Activated T-cell treated with anti-CD3 and anti-CD28 coated beads, Interleukin-2, amount 50 U/mL, for 24 hours (primary cell): ENCODE measurements at regions not wholly inside any gene's neighbourhood (a gene's known extent, or its start where the extent isn't known, plus 50 kb on each side); places are given as distances from the start of the nearest gene placed in this dataset.

Experiments used
- DNase-seq: peaks from one replicate; pipeline ENCODE4 v3.0.0-alpha.2; 2020
- H3K27ac Mint-ChIP-seq: 2 replicates; pipeline ENCODE4 v1.8.0; 2020; ENCODE audit warnings: mild to moderate bottlenecking, mixed read lengths
- H3K27me3 Mint-ChIP-seq: 2 replicates; pipeline ENCODE4 v1.8.0; 2020; ENCODE audit warnings: mixed read lengths
- H3K36me3 Mint-ChIP-seq: 2 replicates; pipeline ENCODE4 v1.8.0; 2020; ENCODE audit warnings: low read depth, mixed read lengths
- H3K4me1 Mint-ChIP-seq: 2 replicates; pipeline ENCODE4 v1.8.0; 2020; ENCODE audit warnings: low read depth, mixed read lengths
- H3K4me3 Mint-ChIP-seq: 2 replicates; pipeline ENCODE4 v1.8.0; 2020; ENCODE audit warnings: mild to moderate bottlenecking, moderate library complexity, mixed read lengths
- H3K9me3 Mint-ChIP-seq: 2 replicates; pipeline ENCODE4 v1.8.0; 2020; ENCODE audit warnings: mixed read lengths

DNA sequence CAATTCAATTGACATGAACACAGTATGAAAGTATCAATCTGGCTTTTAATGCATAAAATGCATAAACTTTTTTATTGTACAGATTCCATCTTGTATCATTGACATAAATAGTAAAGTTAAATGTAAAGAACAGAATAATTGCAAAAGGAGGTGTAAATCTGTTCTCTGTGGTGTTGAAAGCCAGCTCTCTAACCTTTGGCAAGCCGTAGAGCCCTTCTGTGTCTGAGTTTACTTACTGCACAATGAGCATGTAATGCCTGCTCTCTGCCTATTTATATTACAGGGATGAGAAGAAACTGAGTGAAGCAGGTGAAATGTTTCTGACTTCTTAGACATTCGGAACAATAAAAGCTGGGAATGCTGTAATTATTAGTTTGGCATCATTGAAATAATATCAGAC lies 389.3 kb upstream of the EPHA5 start:
- Mint-ChIP-seq H3K27ac (no peak overlapping the region), H3K4me1 (no peaks in the 10 kb centered on the region), H3K36me3 (no peaks in the 10 kb centered on the region), H3K27me3 (no peaks in the 10 kb centered on the region), H3K4me3 (no peak overlapping the region), H3K9me3 (peaks cover 21% of the 10 kb centered on the region)
- no peak for DNase-seq

DNA sequence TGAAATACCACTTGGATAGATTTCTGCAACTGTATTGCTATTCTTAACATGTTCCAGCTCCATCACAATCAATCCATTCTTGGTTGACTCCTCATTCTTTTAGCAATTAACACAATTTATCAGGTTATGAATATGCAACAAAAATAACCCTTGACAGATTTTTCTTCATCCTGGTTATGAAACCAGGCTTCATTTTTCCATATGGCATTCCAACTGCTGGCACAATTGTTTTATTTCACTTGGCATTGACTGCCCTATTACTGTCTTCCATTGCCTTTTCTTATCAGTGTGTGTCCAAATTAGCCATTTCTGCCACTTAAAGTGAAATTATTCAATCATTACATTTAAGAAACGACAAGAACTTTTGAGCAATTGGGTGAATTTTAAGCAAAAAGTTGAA lies 388.8 kb upstream of the EPHA5 start:
- no peaks in the 10 kb centered on the region for H3K27me3 Mint-ChIP-seq
- H3K27ac Mint-ChIP-seq, result no peak overlapping the region
- no peak overlapping the region for H3K4me3 Mint-ChIP-seq
- no peaks in the 10 kb centered on the region for H3K4me1 Mint-ChIP-seq
- H3K9me3 Mint-ChIP-seq, result peaks cover 21% of the 10 kb centered on the region
- no peaks in the 10 kb centered on the region for H3K36me3 Mint-ChIP-seq
- DNase-seq, result no peak

DNA sequence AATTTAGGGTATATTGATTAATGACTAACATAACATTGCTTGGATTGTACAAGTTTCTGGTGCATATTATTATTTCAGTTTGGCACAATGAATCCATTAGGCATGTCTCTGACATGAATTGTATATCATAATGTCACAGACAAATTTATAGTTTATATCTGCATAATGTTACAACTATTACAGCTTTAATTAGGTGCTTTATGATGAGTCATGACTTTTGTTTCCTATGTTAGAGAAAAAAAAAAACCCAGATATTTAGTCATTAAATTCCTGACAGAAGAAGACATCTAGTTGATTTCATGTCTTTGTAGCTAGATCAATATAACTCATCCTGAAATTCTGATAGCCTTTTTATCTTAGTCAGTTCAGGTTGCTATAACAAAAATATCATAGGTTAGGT lies 385.7 kb upstream of the EPHA5 start:
- H3K36me3 Mint-ChIP-seq, result no peaks in the 10 kb centered on the region
- H3K27ac Mint-ChIP-seq, result no peak overlapping the region
- H3K9me3 Mint-ChIP-seq, result peaks cover 25% of the 10 kb centered on the region
- H3K27me3 Mint-ChIP-seq, result no peaks in the 10 kb centered on the region
- no peak overlapping the region for H3K4me3 Mint-ChIP-seq
- no peak for DNase-seq
- H3K4me1 Mint-ChIP-seq, result no peaks in the 10 kb centered on the region

DNA sequence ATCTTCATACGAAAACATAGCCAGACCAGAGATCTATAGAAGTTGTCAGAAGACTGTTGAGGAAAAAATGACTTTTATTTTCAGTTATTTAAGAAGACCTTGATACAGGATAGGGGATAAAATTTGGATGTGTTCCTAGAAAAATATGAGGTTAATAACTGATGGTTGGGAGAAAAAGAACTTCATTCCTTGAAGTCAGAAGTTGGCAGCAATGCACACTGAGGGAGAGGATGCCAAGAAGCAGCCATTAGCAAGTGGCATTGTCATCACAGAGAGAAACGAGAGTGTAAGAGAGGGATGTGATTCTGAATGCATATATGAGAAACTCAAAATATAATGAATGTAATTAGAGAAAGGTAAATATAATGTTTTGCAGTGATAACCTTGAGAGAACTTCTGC lies 382.1 kb upstream of the EPHA5 start:
- H3K4me3 Mint-ChIP-seq, result no peak overlapping the region
- H3K36me3 Mint-ChIP-seq, result no peaks in the 10 kb centered on the region
- H3K27ac Mint-ChIP-seq, result no peak overlapping the region
- H3K4me1 Mint-ChIP-seq, result no peaks in the 10 kb centered on the region
- peaks cover 25% of the 10 kb centered on the region for H3K9me3 Mint-ChIP-seq
- H3K27me3 Mint-ChIP-seq, result no peaks in the 10 kb centered on the region
- DNase-seq, result no peak

DNA sequence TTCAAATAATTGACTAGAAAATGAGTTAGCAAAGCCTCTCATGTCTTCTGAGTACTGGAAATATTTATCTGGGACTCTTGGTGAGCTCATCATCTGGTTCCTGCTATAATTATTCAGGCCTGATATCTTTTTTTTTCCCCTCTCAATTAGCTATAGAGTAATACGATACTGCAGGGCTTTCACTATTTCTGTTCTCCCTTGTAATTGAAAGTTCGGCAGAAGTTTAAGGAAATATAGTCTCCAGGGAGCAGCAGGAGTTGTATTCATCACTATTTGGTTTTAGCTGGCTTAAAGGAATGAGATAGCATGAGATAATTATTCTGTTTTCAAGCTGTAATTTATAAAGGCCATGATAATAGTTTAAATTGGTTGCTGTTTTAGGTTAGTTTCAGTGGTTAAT lies 378.6 kb upstream of the EPHA5 start:
- no peak overlapping the region for H3K27ac Mint-ChIP-seq
- DNase-seq, result no peak
- H3K4me1 Mint-ChIP-seq, result no peaks in the 10 kb centered on the region
- peaks cover 27% of the 10 kb centered on the region for H3K9me3 Mint-ChIP-seq
- H3K27me3 Mint-ChIP-seq, result no peaks in the 10 kb centered on the region
- no peaks in the 10 kb centered on the region for H3K36me3 Mint-ChIP-seq
- no peak overlapping the region for H3K4me3 Mint-ChIP-seq

DNA sequence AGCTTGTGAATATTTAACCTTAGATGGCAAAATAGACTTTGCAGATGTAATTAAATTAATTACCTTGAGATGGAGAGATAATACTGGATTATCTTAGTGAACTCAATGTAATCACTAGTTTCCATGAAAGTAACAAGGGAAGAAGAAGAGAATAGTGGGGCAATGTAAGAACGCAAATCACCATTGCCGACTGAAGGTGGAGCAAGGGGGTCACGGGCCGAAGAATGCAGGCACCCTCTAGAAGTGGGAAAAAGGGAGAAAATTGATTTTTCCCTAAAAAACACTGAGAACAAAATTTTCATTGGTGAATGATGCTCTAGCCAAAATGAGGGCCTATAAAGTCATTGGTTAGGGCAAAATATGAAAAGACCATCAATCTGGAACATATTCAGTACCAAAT lies 375.6 kb upstream of the EPHA5 start:
- Mint-ChIP-seq H3K27ac (no peak overlapping the region), H3K9me3 (peaks cover 21% of the 10 kb centered on the region), H3K27me3 (no peaks in the 10 kb centered on the region), H3K4me3 (no peak overlapping the region), H3K36me3 (no peaks in the 10 kb centered on the region), H3K4me1 (no peaks in the 10 kb centered on the region)
- DNase-seq, result no peak

DNA sequence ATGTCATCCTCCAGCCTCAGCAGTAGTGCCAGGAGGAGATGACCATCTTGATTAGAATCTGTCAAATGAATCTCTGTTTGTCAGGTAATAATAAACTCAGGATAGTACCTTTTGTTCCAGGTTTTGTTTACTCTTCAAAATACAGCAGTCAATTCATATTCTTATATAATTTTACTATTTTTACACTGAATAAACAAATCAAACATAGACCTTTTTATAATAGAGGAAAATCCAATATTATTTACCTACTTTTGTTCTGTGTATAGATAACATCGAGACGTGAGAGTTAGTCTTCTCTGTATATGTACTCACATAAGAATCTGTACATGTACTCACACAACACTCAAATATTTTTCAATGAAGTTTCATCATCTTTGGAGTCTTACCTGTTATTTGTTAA lies 365.4 kb upstream of the EPHA5 start:
- no peaks in the 10 kb centered on the region for H3K4me1 Mint-ChIP-seq
- no peak overlapping the region for H3K27ac Mint-ChIP-seq
- DNase-seq, result no peak
- H3K36me3 Mint-ChIP-seq, result no peaks in the 10 kb centered on the region
- no peaks in the 10 kb centered on the region for H3K27me3 Mint-ChIP-seq
- H3K4me3 Mint-ChIP-seq, result no peak overlapping the region
- peaks cover 9% of the 10 kb centered on the region for H3K9me3 Mint-ChIP-seq

DNA sequence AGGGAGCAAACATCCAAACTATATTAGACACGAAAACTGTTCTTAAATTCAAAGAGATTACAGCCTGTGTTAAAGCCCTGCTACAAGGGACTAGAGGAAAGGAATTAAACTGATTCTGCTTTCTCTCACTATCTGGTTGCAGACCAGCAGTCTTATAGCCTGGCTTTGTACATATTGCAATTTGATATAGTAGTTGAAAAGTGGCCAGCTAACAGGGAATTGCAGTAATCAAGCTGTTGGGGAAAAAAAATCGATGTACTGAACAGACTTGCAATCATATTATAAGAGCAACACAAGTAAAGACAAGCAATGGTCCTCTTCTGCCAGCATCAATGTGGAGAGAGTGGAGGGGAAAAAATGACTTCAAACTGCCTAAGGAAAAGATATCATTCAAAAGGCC lies 364.4 kb upstream of the EPHA5 start:
- Mint-ChIP-seq H3K36me3 (no peaks in the 10 kb centered on the region), H3K27me3 (no peaks in the 10 kb centered on the region), H3K27ac (no peak overlapping the region), H3K9me3 (peaks cover 10% of the 10 kb centered on the region), H3K4me3 (no peak overlapping the region), H3K4me1 (no peaks in the 10 kb centered on the region)
- no peak for DNase-seq

DNA sequence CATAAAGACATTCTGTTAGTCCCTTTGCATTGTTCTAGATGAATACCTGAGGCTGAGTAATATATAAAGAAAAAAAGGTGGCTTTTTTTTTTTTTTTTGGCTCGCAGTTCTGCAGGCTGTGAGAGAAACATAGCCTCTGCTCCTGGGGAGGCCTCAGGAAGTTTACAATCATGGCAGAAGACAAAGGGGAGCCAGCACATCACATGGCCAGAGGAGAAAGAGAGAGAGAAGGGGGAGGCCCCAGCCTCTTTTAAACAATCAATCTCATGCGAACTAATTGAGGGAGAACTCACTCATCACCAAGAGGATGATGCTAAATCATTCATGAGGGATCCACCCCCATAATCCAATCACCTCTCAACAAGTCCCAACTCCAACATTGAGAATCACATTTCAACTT lies 364.0 kb upstream of the EPHA5 start:
- H3K27ac Mint-ChIP-seq, result no peak overlapping the region
- no peak overlapping the region for H3K4me3 Mint-ChIP-seq
- H3K27me3 Mint-ChIP-seq, result no peaks in the 10 kb centered on the region
- peaks cover 8% of the 10 kb centered on the region for H3K9me3 Mint-ChIP-seq
- H3K4me1 Mint-ChIP-seq, result no peaks in the 10 kb centered on the region
- DNase-seq, result no peak
- no peaks in the 10 kb centered on the region for H3K36me3 Mint-ChIP-seq

DNA sequence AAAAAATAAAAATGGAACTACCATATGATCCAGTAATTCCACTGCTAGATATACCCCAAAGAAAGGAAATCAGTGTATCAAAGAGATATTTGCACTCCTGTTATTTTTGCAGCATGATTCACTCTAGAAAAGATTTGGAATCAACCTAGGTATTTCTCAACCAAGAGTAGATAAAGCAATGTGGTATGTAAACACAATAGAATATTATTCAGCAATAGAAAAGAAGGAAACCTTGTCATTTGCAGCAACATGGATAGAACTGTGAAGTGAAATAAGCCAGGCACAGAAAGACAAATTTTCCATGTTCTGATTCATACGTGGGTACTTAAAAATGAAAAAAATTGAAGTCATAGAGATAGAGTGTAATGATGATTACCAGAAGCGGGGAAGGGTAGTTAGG lies 362.3 kb upstream of the EPHA5 start:
- Mint-ChIP-seq H3K27ac (no peak overlapping the region), H3K36me3 (no peaks in the 10 kb centered on the region), H3K4me3 (no peak overlapping the region), H3K4me1 (no peaks in the 10 kb centered on the region), H3K27me3 (no peaks in the 10 kb centered on the region), H3K9me3 (peaks cover 10% of the 10 kb centered on the region)
- DNase-seq, result no peak

DNA sequence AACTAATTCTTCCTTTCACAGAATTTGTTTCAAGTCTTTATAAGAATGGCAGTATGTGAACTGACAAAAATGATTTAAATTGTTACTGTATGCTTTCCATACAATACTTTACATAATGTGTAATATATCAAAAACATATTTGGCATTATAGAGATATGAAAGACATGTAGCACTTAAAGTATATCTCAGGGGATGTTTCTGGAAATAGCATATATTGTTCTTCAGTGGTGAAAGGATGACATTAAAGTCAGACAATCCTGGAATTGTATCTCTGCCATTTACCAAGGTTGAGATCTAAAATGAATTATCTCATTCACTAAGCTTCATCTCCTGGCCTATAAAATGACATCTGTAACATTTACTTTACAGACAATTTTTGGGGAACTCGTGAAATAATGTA lies 358.4 kb upstream of the EPHA5 start:
- no peak for DNase-seq
- no peaks in the 10 kb centered on the region for H3K36me3 Mint-ChIP-seq
- H3K4me3 Mint-ChIP-seq, result no peak overlapping the region
- no peaks in the 10 kb centered on the region for H3K27me3 Mint-ChIP-seq
- no peak overlapping the region for H3K27ac Mint-ChIP-seq
- H3K4me1 Mint-ChIP-seq, result no peaks in the 10 kb centered on the region
- H3K9me3 Mint-ChIP-seq, result peaks cover 31% of the 10 kb centered on the region

DNA sequence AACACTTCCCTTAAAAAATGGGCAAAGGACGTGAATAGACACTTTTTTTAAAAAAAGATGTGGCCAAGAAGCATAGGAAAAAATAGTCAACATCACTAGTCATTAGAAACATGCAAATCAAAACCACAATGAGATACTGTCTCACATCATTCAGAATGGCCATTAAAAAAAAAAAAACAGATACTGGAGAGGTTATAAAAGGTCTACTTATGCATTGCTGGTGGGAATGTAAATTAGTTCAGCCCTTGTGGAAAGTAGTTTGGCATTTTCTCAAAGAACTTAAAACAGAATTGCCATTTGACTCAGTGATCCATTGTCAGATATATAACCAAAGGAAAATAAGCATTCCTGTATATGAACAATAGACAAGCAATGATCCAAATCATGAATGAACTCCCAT lies 352.8 kb upstream of the EPHA5 start:
- no peak overlapping the region for H3K27ac Mint-ChIP-seq
- no peaks in the 10 kb centered on the region for H3K4me1 Mint-ChIP-seq
- peaks cover 47% of the 10 kb centered on the region for H3K9me3 Mint-ChIP-seq
- H3K4me3 Mint-ChIP-seq, result no peak overlapping the region
- no peaks in the 10 kb centered on the region for H3K36me3 Mint-ChIP-seq
- no peaks in the 10 kb centered on the region for H3K27me3 Mint-ChIP-seq
- no peak for DNase-seq

DNA sequence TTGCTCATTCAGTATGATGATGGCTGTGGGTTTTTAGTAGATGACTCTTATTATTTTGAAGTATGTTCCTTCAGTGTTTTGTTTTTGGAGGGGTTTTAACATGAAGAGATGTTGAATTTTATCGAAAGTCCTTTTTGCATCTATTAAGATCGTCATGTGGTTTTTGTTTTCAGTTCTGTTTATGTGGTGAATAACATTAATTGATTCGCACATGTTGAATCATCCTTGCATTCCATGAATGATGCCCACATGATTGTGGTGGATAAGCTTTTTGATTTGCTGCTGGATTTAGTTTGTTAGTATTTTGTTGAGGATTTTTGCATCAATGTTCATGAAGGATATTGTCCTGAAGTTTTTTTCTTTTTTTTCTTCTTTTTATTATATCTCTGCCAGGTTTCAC lies 347.4 kb upstream of the EPHA5 start:
- no peak for DNase-seq
- Mint-ChIP-seq H3K27ac (no peak overlapping the region), H3K27me3 (no peaks in the 10 kb centered on the region), H3K4me3 (no peak overlapping the region), H3K9me3 (peaks cover 25% of the 10 kb centered on the region), H3K4me1 (no peaks in the 10 kb centered on the region), H3K36me3 (peaks cover 2% of the 10 kb centered on the region)

DNA sequence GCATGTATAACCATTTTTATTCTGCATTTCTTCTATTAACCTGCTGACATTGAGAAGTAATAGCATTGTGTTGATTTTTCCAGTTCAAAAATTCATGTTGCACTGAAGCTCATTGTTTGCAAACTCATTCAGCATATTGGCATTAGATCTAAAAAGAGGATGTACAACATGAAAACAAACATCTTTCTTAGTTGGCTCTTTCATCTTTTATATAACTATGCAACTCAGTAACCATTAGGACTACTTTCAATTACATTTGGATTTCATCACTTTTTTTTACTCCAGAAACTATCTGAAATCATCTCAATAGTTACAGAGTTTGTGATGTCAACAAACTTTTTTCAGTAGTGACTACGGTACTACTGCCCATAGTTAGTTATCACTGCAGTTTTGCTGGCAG lies 346.0 kb upstream of the EPHA5 start:
- H3K9me3 Mint-ChIP-seq, result peaks cover 28% of the 10 kb centered on the region
- H3K4me3 Mint-ChIP-seq, result no peak overlapping the region
- no peaks in the 10 kb centered on the region for H3K27me3 Mint-ChIP-seq
- H3K27ac Mint-ChIP-seq, result no peak overlapping the region
- DNase-seq, result no peak
- H3K36me3 Mint-ChIP-seq, result peaks cover 2% of the 10 kb centered on the region
- H3K4me1 Mint-ChIP-seq, result no peaks in the 10 kb centered on the region

DNA sequence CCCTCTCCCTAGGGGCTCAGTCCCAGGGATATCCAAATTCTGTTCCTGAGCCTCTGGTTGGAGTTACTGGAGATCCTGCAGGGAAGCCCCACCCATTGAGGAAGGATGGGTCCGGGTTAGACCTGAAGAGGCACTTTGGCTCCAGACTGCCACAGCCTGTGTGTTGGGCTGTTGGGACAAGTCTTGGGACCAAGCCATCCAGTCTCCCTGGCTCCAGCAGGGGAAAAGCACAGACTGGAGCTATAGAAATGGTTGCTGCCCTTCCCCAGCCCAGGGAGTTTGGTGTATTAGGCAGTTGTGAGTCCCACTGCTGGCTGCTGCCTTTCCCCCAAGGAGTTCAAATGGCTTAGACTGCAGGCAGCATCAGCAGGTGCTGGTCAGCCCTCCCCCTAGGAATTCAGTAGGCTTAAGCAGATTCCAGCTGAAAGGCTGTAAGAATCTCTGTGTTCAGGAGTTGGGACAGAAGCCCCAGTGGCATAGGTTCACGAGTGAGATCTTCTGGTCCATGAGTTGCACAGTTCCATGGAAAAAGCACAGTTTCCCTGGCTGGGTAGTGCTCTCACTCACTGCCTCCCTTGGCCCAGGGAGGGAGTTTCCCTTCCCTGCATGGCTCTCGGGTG lies 344.0 kb upstream of the EPHA5 start:
- Mint-ChIP-seq H3K9me3 (peaks cover 26% of the 10 kb centered on the region), H3K27ac (no peak overlapping the region), H3K27me3 (no peaks in the 10 kb centered on the region), H3K36me3 (peaks cover 2% of the 10 kb centered on the region), H3K4me3 (no peak overlapping the region), H3K4me1 (no peaks in the 10 kb centered on the region)
- DNase-seq, result no peak

DNA sequence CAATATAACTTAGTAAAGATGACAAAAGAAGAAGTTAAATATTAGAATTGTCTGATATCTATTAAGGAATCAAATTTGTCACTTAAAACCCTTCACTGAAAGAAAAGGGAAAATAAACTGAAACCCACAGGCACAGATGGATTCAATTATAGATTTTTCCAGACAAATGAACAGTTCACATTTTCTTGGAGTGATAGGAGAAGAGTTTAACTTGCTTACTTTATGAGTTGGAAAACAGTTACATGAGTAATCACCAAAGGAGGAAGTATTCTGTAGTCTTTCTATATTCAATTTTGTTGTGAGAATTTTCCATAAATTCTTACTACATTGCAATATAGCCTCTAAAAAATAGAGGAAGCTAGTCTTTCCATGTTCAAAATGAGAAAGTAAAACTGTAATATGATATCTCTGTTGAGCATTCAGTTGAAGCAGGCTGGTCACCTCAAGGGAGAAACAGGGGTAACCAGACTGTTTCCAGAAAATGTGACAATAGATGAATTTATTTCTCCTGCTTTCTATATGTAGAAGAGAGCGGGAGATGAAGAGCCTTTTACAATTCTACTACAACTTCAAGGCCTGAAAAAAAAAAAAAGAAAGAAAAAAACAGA lies 330.3 kb upstream of the EPHA5 start:
- no peaks in the 10 kb centered on the region for H3K4me1 Mint-ChIP-seq
- DNase-seq, result no peak
- H3K27ac Mint-ChIP-seq, result no peak overlapping the region
- no peaks in the 10 kb centered on the region for H3K36me3 Mint-ChIP-seq
- H3K4me3 Mint-ChIP-seq, result no peak overlapping the region
- H3K27me3 Mint-ChIP-seq, result no peaks in the 10 kb centered on the region
- peaks cover 21% of the 10 kb centered on the region for H3K9me3 Mint-ChIP-seq
